NCI-H2107 treated with DMSO at 0.1 percent for 48 hours (cell line): ENCODE measurements at regions not wholly inside any gene's neighbourhood (a gene's known extent, or its start where the extent isn't known, plus 50 kb on each side); places are given as distances from the start of the nearest gene placed in this dataset.
"Not testable (repeated sequence)": the region's sequence is repeated elsewhere in the genome, so short reads cannot be mapped to it uniquely, and the experiment has no call there.

ENCODE experiments used
- DNase-seq: peaks from one replicate; lab custom pipeline; 2025; ENCODE audit not compliant: unreplicated experiment; lab: John Stamatoyannopoulos, UW

GRCh38 chr2:224120986-224121385, 81.9 kb upstream of the SERPINE2 start:
- no peak for DNase-seq

DNA sequence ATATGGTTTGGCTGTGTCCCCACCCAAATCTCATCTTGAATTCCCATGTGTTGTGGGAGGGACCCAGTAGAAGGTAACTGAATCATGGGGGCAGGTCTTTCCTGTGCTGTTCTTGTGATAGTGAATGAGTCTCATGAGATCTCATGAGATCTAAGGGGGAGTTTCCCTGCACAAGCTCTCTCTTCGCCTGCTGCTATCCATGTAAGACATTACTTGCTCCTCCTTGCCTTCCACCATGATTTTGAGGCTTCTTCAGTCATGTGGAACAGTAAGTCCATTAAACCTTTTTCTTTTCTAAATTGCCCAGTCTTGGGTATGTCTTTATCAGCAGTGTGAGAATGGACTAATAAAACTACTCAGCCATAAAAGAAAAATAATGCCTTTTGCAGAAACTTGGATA, 80.8 kb upstream of the SERPINE2 start:
- not testable (repeated sequence) for DNase-seq

- no peak for DNase-seq
Measured at GRCh38 chr2:224114428-224114827, 75.3 kb upstream of the SERPINE2 start.

GRCh38 chr2:224113930-224114329, 74.8 kb upstream of the SERPINE2 start:
- DNase-seq = not testable (repeated sequence)

DNA sequence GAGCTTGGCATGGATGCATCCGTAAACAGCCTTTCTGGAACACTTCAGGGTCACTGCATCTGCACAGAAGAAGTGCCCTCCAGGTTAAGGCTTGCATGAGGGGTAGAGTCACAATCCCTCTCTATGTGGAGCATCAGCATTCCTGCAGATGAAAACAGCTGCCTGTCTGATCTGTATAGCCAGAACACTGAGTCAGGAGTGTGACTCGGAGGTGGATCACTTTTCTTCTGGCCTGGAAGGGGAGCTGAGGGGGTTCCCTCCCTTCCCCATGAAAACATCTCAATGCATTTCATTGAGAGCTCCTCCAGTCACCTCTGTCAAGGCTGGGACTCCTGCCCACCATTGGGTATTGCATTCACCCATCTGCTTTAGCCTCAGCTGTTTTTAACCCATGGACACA, 72.5 kb upstream of the SERPINE2 start:
- no peak for DNase-seq

GRCh38 chr2:224110811-224111210, 71.7 kb upstream of the SERPINE2 start:
- no peak for DNase-seq

DNA sequence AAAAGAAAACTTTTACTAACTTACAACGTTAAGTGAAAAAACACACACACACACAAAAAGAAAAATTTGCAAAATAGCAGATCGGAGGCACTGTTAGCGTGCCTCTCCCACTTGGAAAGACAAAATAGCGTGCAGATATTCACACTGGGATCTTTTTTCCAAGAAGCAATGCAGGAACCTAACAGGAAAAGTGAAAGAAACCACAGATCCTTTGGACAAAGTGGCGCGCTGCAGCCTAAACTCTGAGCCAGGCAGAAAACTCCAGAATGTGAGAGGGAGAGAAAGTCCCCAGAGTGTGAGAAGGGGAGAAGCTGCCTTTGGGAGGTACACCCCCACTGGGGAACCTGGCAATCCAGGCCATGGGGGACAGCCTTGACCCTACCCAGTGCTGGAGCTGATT, 70.7 kb upstream of the SERPINE2 start:
- no peak for DNase-seq

DNA sequence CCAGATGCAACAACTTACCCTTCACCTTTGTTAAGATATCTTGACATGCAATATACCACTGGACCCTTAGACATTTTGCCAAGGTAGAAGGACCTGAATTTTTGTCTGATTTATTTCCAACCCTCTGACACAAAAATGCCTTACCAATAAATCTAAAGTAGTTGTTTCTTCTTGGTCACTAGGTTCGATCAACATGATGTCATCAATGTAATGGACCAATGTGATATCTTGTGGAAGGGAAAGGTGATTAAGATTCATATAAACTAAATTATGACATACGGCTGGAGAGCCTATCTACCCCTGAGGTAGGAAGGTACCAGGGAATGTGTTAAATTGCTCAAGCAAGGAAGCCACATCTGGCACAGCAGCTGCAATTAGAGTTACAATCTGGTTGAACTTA, 67.7 kb upstream of the SERPINE2 start:
- no peak for DNase-seq

DNA sequence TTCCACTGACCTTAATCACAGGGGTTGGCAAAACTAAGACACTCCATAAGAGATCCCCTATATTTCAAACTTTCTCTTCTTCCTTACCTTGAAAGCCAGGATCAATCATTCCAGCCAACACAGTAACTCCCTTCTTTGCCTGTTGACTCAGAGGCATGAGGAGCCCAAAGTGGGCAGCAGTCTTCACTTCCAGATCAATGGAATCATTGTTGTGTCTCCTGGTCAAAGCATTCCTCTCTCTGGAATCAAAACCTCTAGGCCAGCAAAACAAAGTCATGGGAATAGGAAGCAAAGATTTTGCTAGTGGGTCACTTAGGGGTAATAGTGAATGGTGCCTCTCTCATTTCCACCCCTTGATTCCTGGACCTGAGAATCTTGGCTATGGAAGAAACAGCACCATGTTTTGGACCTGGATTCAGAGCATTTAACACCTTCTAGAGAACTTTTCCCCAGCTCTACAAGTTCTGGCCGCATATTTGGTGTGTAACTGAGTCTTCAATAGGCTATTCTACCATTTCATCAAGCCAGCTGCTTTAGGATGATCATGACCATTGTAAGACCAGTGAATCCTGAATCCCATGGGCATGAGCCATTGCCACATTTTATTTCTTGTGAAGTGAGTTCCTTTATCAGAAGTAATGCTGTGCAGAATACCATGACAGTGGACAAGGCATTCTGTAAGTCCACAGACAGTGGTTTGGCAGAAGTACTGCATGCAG, 65.7 kb upstream of the SERPINE2 start:
- DNase-seq = no peak

DNA sequence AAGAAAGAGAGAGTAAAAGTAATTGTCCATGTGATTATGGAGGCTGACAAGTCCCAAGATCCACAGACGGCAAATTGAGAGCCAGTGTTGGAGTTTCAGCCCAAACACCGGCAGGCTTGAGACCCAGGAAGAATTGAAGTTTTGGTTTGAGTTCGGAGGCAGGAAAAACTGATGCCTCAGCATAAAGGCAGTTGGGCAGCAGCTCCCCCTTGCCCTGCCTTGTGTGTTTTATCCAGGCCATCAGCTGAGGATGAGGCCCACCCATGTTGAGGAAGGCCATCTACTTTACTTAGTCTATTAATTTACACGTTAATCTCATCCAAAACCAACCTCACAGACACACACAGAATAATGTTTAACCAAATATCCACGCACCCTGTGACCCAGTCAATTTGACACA, 64.6 kb upstream of the SERPINE2 start:
- DNase-seq = no peak

- DNase-seq = no peak
Measured at GRCh38 chr2:224102991-224103390, 63.9 kb upstream of the SERPINE2 start.

DNA sequence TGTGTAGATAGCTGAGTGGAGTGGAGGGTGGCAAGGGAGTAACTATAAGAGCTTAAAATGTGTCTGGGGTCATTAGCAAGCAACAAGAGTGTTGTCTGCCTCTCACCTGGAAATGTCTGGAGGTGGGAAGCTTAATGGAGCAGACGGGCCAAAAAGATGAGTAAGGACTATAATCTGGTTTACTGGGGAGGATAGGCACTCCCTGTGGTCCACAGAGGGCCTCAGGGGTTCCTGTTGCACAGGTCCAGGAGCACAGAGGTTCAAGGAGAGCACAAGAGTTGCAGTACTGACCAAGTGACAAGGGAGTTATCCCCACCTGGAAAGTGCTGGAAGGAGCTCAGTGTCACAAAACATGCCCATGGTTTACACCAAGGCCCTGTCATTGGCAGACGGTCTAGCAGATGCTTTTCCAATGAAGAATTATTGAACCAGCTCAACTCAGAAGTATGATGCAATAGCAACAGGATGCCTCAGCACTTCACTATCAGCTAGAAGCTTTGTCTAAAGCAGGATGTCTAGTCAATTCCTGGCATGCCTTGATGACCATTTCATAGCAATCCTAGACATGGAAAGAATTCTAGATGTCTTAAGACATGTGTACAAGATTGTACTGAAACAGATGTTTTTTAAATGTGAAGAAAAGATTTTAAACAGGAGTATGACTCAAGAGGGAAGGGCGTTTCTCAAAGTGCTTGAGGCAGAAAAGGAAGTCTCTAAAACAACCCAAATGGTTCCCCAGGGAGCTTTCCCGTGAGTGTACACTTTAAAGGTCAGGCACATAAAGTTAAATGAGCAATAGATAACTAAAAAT, 62.9 kb upstream of the SERPINE2 start:
- DNase-seq = no peak

GRCh38 chr2:224099861-224100643, 61.0 kb upstream of the SERPINE2 start:
- no peak for DNase-seq

- DNase-seq = no peak
Measured at GRCh38 chr2:224098481-224099230, 59.6 kb upstream of the SERPINE2 start.

DNA sequence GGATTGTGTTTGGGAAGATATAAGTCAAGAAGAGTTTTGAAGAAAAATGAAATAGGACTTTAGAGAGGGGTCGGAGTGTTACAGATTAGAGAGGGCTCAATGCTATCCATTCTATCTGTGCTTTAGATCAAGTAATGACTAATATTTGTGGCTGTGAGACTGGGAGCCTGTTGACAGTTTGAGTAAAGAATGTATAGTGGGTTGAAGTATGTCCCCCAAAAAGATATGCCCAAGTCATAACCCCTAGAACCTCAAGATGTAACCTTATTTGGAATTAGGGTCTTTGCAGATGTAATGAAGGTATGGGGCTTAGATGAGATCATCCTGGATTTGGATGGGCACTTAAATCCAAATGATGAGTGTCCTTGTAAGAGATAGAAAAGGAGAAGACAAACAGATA, 55.3 kb upstream of the SERPINE2 start:
- DNase-seq = no peak

DNA sequence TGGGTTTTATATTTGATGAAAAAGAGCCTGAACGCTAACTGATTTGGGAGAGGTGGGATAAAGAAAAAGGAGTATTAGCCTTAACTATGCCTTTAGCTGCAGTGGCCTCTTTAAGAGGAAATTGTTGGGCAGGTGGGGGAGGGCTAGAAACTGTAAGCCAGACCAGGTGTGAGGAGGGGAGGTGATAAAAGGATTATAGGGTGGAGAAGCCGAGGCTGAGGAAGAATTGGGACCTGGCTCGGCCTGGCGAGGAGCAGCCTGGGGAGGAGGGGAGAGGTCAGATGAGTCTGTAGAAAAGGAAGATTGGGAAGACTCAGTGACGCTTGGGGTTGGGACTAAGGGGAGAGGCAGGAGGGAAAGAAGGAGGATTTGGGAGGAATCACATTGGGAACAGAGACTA, 52.6 kb upstream of the SERPINE2 start:
- not testable (repeated sequence) for DNase-seq

DNA sequence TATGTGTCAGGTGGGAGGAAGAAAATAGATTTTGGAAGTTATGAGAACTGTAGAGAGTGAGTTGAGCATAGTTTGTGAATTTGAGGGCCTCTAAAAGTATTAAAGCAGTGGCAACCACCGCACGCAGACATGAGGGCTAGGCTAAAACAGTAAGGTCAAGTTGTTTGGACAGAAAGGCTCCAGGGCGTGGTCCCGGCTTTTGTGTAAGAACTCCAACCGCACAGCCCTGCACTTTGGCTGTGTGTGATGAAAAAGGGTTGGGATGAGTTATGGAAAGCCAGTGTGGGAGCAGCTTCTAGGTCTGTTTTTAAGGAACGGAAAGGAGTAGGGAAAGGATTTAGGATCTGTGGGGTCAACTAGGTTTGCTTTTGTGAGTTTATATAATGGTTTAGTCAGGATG, 50.5 kb upstream of the SERPINE2 start:
- not testable (repeated sequence) for DNase-seq
